GM04503 (cell line): ENCODE measurements at regions not wholly inside any gene's neighbourhood (a gene's known extent, or its start where the extent isn't known, plus 50 kb on each side); places are given as distances from the start of the nearest gene placed in this dataset.
A peak's percentile ranks its signal among the peaks of the same experiment; 100 is the strongest.

Source experiments
- DNase-seq: peaks from one replicate; pipeline ENCODE4 v3.0.0-alpha.2; 2012; ENCODE audit warnings: low read depth

DNA sequence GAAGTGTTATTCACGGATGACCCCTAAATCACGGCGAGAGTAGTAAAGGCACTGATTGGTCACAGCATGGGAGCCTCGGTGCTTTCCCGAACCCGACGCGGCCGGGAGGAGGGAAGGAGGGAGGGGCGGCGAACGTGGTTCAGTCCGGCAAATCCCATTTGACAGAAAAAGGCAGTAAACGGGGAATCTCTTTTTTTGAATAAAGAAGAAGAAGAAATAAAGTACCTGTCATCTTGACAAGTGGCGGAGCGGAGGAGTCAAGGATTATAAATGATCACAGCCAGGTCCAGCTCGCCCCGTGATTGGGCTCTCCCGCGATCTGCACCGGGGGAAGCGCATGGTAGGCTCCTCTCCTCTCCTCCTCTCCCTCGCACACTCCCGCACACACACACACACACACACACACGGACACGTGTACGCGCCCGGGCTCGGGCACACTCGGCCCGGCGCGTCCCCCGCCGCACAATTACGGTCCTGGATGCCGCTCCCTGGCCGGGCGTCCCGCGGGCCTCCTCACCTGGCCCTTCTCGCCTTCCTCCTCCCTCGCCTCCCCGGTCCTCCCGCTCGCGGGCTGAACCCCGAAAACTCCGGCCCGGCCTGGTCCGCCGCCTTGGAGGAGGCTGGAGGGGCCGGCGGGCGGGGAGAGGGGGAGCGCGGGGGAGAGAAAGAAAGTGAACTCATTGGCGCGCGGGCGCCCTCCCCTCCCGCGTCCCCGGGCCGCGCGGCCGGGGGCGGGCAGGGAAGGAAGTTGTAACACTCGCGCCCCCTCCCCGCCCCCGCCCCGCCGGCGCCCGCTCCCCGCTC is 99.2 kb upstream of the TENM3 start:
- peak; percentile 42 for DNase-seq

DNA sequence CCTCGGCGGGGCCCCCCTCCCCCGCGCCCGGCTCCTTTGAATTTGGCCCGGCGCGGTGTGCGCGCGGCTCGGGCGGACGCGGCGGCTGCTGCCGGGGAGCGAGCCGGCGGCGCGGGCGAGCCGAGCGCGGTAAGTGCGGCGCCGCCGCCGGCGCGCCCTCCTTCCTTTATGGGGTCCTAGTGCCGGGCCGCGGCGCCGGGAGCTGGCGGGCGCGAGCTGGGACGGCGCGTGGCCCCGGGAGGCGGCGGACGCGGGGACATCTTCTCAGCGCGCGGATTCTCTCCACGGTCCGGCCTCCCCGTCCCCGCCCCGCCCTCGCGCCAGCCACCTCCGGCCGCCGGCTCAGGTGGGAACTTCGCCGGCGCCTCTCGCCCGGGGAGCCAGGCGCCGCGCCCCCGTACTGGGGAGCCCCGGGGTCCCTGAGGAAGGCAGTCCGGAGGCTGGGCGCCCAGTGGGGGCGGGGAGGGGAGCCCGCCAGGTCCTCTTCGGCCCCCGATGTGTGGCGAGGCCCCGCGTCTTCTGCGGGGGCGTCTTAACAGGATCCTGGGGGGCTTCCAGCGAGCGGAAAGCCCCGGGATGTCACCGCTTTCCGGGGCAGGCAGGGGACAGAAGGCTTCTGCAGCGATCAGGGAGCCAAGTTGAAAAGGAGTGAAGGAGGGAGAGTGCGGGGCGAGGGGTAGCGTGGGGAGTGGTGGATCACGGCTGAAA is 98.4 kb upstream of the TENM3 start:
- DNase-seq, result no peak

DNA sequence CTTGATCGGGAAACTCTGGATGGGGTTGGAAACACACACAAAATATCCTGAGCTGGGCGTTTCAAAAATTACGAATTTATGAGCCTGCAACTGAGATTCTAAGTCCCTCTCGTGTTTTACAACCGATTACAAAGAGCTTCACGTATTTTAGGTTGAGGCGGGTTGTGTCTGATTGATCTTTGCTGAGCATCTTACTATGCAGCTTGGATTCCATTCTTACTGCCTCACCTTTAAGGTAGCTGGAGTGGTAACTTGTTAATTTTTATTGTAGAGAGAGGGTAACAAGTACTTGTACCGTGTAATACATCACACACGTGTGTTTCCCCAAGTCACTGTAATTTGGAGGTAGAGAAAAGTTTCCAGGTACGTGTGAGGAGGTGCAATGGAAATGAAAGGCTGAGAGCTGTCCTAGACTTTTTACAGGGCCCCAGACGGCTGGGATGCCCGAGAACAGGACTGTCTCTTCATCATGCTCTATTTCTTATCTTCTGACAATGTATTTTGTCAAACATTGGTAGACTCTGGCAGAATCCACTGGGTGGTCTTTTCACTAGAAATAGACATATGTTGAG is 97.8 kb upstream of the TENM3 start:
- no peak for DNase-seq

DNA sequence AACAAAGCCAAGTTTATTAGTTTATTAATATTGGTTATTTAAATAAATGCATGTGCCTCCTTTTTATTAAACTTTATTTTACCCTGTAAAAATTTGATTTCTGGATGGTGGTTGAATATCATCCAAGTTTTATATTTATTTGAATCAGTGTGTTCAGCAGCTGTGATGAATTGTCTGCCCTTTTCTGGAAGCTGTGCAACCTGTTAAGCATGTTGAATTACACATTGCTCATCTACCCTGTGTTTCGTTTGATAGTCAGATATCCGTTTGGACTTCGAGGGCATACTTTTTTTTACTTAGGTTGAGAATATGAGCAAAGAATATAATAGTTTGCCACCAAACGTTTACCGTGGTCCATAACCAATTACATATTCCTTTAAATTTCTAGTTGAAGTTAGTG is 95.8 kb upstream of the TENM3 start:
- no peak for DNase-seq

- no peak for DNase-seq
Observed at GRCh38 chr4:182150645-182151044, 92.6 kb upstream of the TENM3 start.

DNA sequence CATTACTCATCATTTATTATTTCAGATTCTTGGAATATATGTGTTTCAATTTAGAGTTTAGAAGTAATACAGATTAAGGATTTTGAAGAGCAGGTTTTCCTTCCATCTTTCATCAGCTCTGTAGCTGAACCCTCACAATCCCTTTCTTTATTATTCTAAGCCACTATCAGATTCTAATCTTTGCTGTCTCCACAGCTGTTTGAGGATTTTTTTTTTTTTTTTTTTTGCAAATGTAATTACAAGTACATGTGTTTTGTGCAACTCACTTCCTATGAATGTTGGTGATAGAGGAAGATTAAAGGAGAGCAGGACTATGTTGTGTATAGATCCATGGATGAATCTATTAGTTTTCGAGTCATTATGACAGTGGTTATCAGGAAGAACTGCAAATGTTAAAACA is 87.4 kb upstream of the TENM3 start:
- DNase-seq, result no peak

DNA sequence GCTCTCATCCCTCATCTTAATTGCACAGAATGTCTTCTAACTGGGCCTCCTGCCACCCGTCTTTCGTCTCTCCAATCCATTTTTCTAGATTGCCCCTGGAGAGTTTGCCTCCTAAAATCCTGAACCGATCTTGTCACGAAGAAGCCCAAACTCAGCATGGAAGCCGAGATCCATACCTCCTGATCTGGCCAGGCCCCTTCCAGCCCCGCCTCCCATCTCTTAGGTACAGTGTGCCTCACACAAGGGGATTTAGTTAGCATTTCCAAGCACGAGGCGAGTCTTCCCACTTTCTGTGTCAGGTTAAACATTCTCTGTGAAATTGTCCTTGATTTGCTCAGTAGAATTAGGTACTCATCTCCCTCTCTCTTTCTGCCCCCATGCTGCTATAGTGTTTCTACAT is 80.0 kb upstream of the TENM3 start:
- no peak for DNase-seq

DNA sequence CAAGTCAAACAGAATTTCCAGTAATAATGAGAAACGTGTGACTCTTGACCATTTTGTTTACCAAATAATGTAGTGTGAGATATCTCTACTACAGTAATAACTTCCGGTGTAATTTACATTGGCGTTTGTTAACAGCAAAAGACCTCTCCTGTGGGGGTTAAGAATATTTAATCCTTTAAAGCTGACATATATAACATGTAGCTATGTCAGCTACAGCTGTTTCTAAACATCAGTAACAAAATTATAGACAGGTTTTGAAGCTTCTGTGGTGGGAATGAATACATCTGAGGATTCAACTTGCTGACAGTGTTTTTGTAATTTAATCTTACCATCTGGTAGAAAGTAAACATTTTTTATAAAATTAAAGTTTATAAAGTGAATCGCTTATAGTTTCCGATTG is 73.6 kb upstream of the TENM3 start:
- no peak for DNase-seq

- DNase-seq, result no peak
Observed at GRCh38 chr4:182169987-182170386, 73.2 kb upstream of the TENM3 start.

GRCh38 chr4:182170417-182170935 is 72.7 kb upstream of the TENM3 start:
- no peak for DNase-seq

DNA sequence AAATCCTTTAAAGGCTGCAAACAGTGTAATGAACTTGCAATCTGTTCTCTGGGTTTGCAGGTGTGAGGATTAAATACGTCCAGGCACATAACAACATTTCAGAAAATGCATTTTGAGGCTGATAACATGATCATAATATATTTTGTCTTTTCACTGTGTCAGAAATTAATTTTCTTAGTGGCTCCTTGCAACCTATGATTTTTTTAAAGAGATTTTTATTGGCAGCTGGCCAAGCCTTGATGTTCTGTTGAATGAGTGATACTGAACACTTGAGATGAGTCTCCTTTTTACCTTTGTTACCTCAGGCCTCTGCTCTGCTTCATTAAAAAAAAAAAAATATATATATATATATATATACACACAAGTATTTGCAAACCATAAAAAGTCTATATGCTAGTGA is 68.2 kb upstream of the TENM3 start:
- DNase-seq, result no peak

DNA sequence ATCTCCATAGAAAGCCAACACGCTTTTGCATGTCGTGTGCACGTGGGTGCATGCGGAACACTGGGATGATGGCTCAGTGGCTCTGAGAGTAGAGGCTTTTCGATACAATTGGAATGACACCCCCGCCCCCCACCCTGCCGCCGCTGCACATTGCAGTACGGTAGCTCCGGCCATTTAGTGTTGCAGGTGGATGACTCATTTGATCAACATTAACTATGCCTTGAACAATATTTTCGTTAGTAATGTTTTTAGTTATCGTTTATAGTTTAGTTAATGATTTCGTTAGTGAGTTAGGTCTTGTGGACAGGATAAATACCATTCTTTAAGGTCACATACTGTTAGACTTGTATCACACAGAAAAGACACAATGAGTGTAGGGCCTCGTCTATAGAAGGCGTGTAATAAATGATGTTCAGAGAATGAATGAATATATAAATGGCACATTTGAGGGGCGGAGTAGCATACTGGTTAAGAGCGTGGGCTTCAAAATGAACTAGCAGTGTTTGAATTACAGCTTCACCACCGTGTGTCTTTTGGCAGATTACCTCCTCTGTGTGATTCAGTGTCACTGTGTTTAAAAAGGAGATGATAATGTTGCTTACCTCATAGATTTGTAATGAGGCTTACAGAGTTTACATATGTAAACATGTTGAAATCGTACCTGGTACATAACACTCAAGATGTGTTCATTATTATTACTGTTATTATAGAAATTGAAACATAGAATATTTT is 67.2 kb upstream of the TENM3 start:
- no peak for DNase-seq

DNA sequence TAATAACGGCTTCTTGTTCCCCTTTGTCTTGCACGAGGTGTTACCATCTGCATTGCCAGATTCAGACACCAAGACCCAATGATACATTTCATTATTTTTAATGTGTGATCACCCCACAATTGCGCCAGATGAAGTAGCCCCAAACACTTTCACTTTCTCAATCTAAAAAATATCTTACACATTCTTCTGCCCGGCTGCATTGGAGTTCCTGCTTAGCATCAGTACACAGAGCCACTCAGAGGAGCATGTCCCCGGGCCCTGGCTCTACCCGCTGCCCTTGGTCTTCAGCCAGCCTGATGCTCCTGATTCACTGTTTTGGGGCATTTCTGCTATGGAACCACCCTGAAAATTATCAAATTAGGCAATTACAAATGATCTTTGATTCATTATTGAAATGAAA is 66.0 kb upstream of the TENM3 start:
- DNase-seq, result no peak

- no peak for DNase-seq
Observed at GRCh38 chr4:182179105-182179504, 64.1 kb upstream of the TENM3 start.

GRCh38 chr4:182179751-182180150 is 63.5 kb upstream of the TENM3 start:
- DNase-seq, result no peak

GRCh38 chr4:182185491-182185890 is 57.7 kb upstream of the TENM3 start:
- DNase-seq, result no peak

DNA sequence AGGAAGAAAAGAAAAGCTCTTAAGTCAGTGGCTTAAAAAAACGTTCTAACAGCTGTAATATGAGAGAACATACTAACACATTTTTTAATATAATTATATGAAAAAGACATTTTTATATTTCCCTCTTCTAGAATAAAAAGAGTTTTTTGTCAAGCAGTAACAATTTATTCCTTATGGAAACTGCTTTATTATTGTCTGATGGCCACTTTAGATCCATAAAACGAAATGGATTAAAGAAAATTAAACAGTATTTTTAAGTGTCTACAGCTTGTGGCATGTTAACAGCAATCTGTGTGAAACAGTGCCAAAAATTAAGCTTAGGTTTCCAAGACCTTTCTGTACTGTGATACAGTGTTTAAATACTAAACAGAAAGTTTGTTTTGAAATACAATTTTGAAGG is 55.5 kb upstream of the TENM3 start:
- DNase-seq, result no peak

DNA sequence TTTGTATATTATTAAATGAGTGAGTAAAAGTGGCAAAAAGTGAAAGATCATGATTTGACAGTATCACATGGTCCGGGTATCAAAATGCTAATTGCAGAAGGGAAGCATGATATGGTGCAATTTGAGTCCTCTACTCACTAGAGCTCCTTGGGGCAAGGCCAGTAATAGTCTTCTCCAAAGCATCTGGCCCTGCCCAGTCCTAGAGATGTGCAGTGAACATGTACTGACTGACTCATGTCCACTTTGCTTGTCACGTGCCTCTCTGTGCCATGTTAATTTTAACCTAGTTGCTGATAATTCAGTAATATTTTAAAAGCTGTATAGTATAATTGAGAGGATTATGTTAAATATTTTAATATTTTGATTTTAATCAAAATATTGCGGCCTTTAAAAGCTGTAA is 54.6 kb upstream of the TENM3 start:
- DNase-seq, result no peak

GRCh38 chr4:182189103-182189878 is 53.9 kb upstream of the TENM3 start:
- peak; percentile 81 for DNase-seq

- DNase-seq, result no peak
Observed at GRCh38 chr4:182190306-182190705, 52.9 kb upstream of the TENM3 start.

DNA sequence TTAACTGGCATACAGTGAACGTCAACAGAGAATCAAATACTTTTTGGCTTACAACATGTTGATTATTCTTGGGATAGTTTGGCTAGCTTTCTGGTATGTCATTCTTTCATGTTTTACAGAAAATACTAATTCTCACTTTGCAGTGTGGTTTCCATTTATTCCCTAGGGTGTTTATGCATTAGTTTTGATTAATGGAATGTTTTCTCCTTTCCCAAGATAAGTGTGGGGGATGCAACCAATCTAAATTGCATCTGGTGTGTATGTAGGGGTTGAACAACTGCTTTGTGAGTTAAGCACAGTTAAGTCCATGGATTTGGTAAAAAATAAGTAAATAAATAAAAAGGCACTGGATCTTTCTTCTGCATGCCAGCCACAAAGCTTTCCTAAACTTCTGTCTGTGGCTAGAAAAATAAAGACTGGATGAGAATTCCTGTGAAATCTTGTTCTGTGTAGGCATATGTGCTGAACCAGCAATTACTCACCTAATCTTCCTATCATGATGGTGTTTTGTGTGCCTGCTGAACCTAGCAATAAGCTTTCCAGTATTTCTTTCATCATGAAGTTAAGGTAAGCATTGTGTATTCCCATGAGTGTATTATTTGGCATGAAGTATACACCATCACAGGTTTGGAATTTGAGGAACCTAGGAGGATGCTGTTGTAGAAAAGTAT is 50.6 kb upstream of the TENM3 start:
- peak; percentile 64 for DNase-seq
